ENCODE measurements at regions not wholly inside any gene's neighbourhood (a gene's known extent, or its start where the extent isn't known, plus 50 kb on each side); places are given as distances from the start of the nearest gene placed in this dataset.

GRCh38 chr7:17523813-17524739 is 225.6 kb downstream of the AHR start:
- no peak for FAIRE-seq

GRCh38 chr7:17524746-17525145 is 226.3 kb downstream of the AHR start:
- no peak for FAIRE-seq

GRCh38 chr7:17526621-17527020 is 228.2 kb downstream of the AHR start:
- no peak for FAIRE-seq

- FAIRE-seq = no peak
Observed at GRCh38 chr7:17528636-17529035, 230.2 kb downstream of the AHR start.

- FAIRE-seq = no peak
Observed at GRCh38 chr7:17530244-17530643, 231.8 kb downstream of the AHR start.

GRCh38 chr7:17530741-17531421 is 232.4 kb downstream of the AHR start:
- FAIRE-seq = no peak

- FAIRE-seq = no peak
Observed at GRCh38 chr7:17532861-17533404, 234.5 kb downstream of the AHR start.

- FAIRE-seq = no peak
Observed at GRCh38 chr7:17534348-17534747, 235.9 kb downstream of the AHR start.

- no peak for FAIRE-seq
Observed at GRCh38 chr7:17535776-17536175, 237.3 kb downstream of the AHR start.

- FAIRE-seq = no peak
Observed at GRCh38 chr7:17544401-17544800, 245.9 kb downstream of the AHR start.

- no peak for FAIRE-seq
Observed at GRCh38 chr7:17545348-17545747, 246.9 kb downstream of the AHR start.

GRCh38 chr7:17546189-17546588 is 247.7 kb downstream of the AHR start:
- no peak for FAIRE-seq

- no peak for FAIRE-seq
Observed at GRCh38 chr7:17546592-17546991, 248.1 kb downstream of the AHR start.

GRCh38 chr7:17548014-17548653 is 249.7 kb downstream of the AHR start:
- FAIRE-seq = no peak

- FAIRE-seq = no peak
Observed at GRCh38 chr7:17549406-17549805, 251.0 kb downstream of the AHR start.

GRCh38 chr7:17552373-17552772 is 253.9 kb downstream of the AHR start:
- FAIRE-seq = no peak

- FAIRE-seq = no peak
Observed at GRCh38 chr7:17552952-17553351, 254.5 kb downstream of the AHR start.

GRCh38 chr7:17554341-17555015 is 256.0 kb downstream of the AHR start:
- FAIRE-seq = no peak

GRCh38 chr7:17556247-17556956 is 257.9 kb downstream of the AHR start:
- no peak for FAIRE-seq

GRCh38 chr7:17557251-17557671 is 258.8 kb downstream of the AHR start:
- FAIRE-seq = no peak

- no peak for FAIRE-seq
Observed at GRCh38 chr7:17558135-17558534, 259.7 kb downstream of the AHR start.

Data from colon (tissue), 2 donors.